LNCaP clone FGC (cell line): ENCODE measurements at regions not wholly inside any gene's neighbourhood (a gene's known extent, or its start where the extent isn't known, plus 50 kb on each side); places are given as distances from the start of the nearest gene placed in this dataset.

Experiments used
- DNase-seq: peaks from one replicate; pipeline ENCODE4 v3.0.0-alpha.2; 2011; ENCODE audit warnings: low read depth
- H3K4me3 ChIP-seq: 2 replicates; pipeline ENCODE4 v1.5.1; 2011; ENCODE audit warnings: mild to moderate bottlenecking, low read depth, low read length, control low read depth
- CTCF ChIP-seq: IDR thresholded peaks from 2 replicates; pipeline ENCODE4 v1.5.1; 2012; ENCODE audit warnings: mild to moderate bottlenecking; ENCODE audit not compliant: control insufficient read depth, insufficient read depth; ENCODE audit errors: extremely low read depth

- no peak for TF ChIP-seq CTCF
- no peak overlapping the region for H3K4me3 ChIP-seq
- no peak for DNase-seq
Measured at GRCh38 chr12:84355561-84355960, 557.0 kb downstream of the SLC6A15 start.

GRCh38 chr12:84348582-84348981, 564.0 kb downstream of the SLC6A15 start:
- DNase-seq, result no peak
- TF ChIP-seq CTCF, result no peak
- no peak overlapping the region for H3K4me3 ChIP-seq

- no peak for TF ChIP-seq CTCF
- H3K4me3 ChIP-seq, result no peak overlapping the region
- DNase-seq, result no peak
Measured at GRCh38 chr12:84341467-84342193, 571.0 kb downstream of the SLC6A15 start.

GRCh38 chr12:84336231-84336630, 576.4 kb downstream of the SLC6A15 start:
- no peak overlapping the region for H3K4me3 ChIP-seq
- no peak for DNase-seq
- TF ChIP-seq CTCF, result no peak

- no peak for TF ChIP-seq CTCF
- no peak overlapping the region for H3K4me3 ChIP-seq
- DNase-seq, result peak; percentile 42
Measured at GRCh38 chr12:84329938-84330337, 582.7 kb downstream of the SLC6A15 start.

GRCh38 chr12:84315926-84316325, 596.7 kb downstream of the SLC6A15 start:
- H3K4me3 ChIP-seq, result no peak overlapping the region
- DNase-seq, result no peak
- no peak for TF ChIP-seq CTCF

GRCh38 chr12:84313323-84313675, 599.3 kb downstream of the SLC6A15 start:
- no peak for TF ChIP-seq CTCF
- no peak overlapping the region for H3K4me3 ChIP-seq
- no peak for DNase-seq
